ENCODE measurements at regions not wholly inside any gene's neighbourhood (a gene's known extent, or its start where the extent isn't known, plus 50 kb on each side); places are given as distances from the start of the nearest gene placed in this dataset.

- no peaks in the 10 kb centered on the region for H3K9me3 ChIP-seq (ENCODE audit: control insufficient read depth, insufficient read depth, low read depth, low read length)
- no peaks in the 10 kb centered on the region for H3K27me3 ChIP-seq (ENCODE audit: control insufficient read depth, insufficient read depth, low read length)
- intact Hi-C loops (cut with micrococcal nuclease; ENCODE audit: unreplicated experiment) (no loop called here), in situ Hi-C loops (cut with HindIII; ENCODE audit: low pct_unique_long_range_greater_than_20kb, low sequenced_read_pairs) (no loop called here)
- no peak for DNase-seq (ENCODE audit: low read depth, low spot score)
- H3K27ac ChIP-seq (ENCODE audit: low read length) = no peak overlapping the region
- no peak overlapping the region for H3K4me3 ChIP-seq (ENCODE audit: low read depth in 2 of 2, low read length in 2 of 2)
- ATAC-seq = no peak
- no peaks in the 10 kb centered on the region for H3K36me3 ChIP-seq (ENCODE audit: control insufficient read depth, insufficient read depth, low read length)
- ChIA-PET CTCF (no interaction called here), POLR2A (interaction anchor here (0.6 kb wide), 1 partner anchor 1807 kb away, joined by 4 read pairs; no protein-coding TSS in a partner anchor)
- TF ChIP-seq SIN3A (IDR thresholded peaks at IDR 0.05; ENCODE audit: borderline replicate concordance, insufficient read depth, low read depth, low read length) (no peak), REST (IDR thresholded peaks at IDR 0.05; ENCODE audit: insufficient read depth in 1 of 2, low read depth in 2 of 2, low read length in 1 of 2) (no peak), POLR2AphosphoS5 (IDR thresholded peaks at IDR 0.05; ENCODE audit: low read depth, low read length) (no peak), CTCF (IDR thresholded peaks at IDR 0.05) (no peak), TCF7L2 (IDR thresholded peaks at IDR 0.05; ENCODE audit: low read depth, low read length) (no peak)
- no TSS peak for BruUV-seq (replicated peaks)
- H3K4me1 ChIP-seq (ENCODE audit: control insufficient read depth, insufficient read depth, low read length) = no peaks in the 10 kb centered on the region
These were observed 624.3 kb upstream of the FANCL start for GRCh38 chr2:58865436-58865835.

- no peak for ATAC-seq
- BruUV-seq (replicated peaks) = no TSS peak
- Histone ChIP-seq H3K27ac (ENCODE audit: low read length) (no peak overlapping the region), H3K27me3 (ENCODE audit: control insufficient read depth, insufficient read depth, low read length) (no peaks in the 10 kb centered on the region), H3K4me1 (ENCODE audit: control insufficient read depth, insufficient read depth, low read length) (no peaks in the 10 kb centered on the region), H3K4me3 (ENCODE audit: low read depth in 2 of 2, low read length in 2 of 2) (no peak overlapping the region), H3K36me3 (ENCODE audit: control insufficient read depth, insufficient read depth, low read length) (no peaks in the 10 kb centered on the region), H3K9me3 (ENCODE audit: control insufficient read depth, insufficient read depth, low read depth, low read length) (0 out of 2 replicates have a peak, but pooled peaks cover 3% of the 10 kb centered on the region)
- CTCF ChIA-PET = no interaction called here
- in situ Hi-C loops (cut with HindIII; ENCODE audit: low pct_unique_long_range_greater_than_20kb, low sequenced_read_pairs) = no loop called here
- POLR2A ChIA-PET = no interaction called here
- TF ChIP-seq TCF7L2 (IDR thresholded peaks at IDR 0.05; ENCODE audit: low read depth, low read length) = no peak
- TF ChIP-seq REST (IDR thresholded peaks at IDR 0.05; ENCODE audit: insufficient read depth in 1 of 2, low read depth in 2 of 2, low read length in 1 of 2) = no peak
- TF ChIP-seq CTCF (IDR thresholded peaks at IDR 0.05) = no peak
- TF ChIP-seq POLR2AphosphoS5 (IDR thresholded peaks at IDR 0.05; ENCODE audit: low read depth, low read length) = no peak
- TF ChIP-seq SIN3A (IDR thresholded peaks at IDR 0.05; ENCODE audit: borderline replicate concordance, insufficient read depth, low read depth, low read length) = no peak
- intact Hi-C loops (cut with micrococcal nuclease; ENCODE audit: unreplicated experiment) = no loop called here
- DNase-seq (ENCODE audit: low read depth, low spot score) = no peak
These were observed 621.1 kb upstream of the FANCL start for GRCh38 chr2:58862244-58862643.
